ENCODE measurements at regions not wholly inside any gene's neighbourhood (a gene's known extent, or its start where the extent isn't known, plus 50 kb on each side); places are given as distances from the start of the nearest gene placed in this dataset.
A peak's percentile ranks its signal among the peaks of the same experiment; 100 is the strongest.

GRCh38 chr11:130526846-130527245, 78.4 kb downstream of the ADAMTS15 start:
- Mint-ChIP-seq H3K9me3 (ENCODE audit: unreplicated experiment) (no peaks in the 10 kb centered on the region), H3K36me3 (ENCODE audit: low read depth, unreplicated experiment) (no peaks in the 10 kb centered on the region), H3K4me3 (ENCODE audit: unreplicated experiment) (no peak overlapping the region), H3K4me1 (ENCODE audit: unreplicated experiment) (peaks cover 47% of the 10 kb centered on the region), H3K27me3 (ENCODE audit: unreplicated experiment) (peaks cover 6% of the 10 kb centered on the region), H3K27ac (ENCODE audit: unreplicated experiment) (no peak overlapping the region)
- TF ChIP-seq CTCF (IDR thresholded peaks at IDR 0.05; ENCODE audit: unreplicated experiment), result no peak
- DNase-seq (ENCODE audit: low spot score), result no peak

- peak; percentile 22 for DNase-seq (ENCODE audit: low spot score)
- Mint-ChIP-seq H3K4me1 (ENCODE audit: unreplicated experiment) (peaks cover 48% of the 10 kb centered on the region), H3K27me3 (ENCODE audit: unreplicated experiment) (peaks cover 6% of the 10 kb centered on the region), H3K36me3 (ENCODE audit: low read depth, unreplicated experiment) (no peaks in the 10 kb centered on the region), H3K27ac (ENCODE audit: unreplicated experiment) (peak overlapping the region; percentile 62), H3K9me3 (ENCODE audit: unreplicated experiment) (no peaks in the 10 kb centered on the region), H3K4me3 (ENCODE audit: unreplicated experiment) (no peak overlapping the region)
- no peak for TF ChIP-seq CTCF (IDR thresholded peaks at IDR 0.05; ENCODE audit: unreplicated experiment)
Observed at GRCh38 chr11:130527636-130528297, 79.3 kb downstream of the ADAMTS15 start.

GRCh38 chr11:130528298-130529261, 80.1 kb downstream of the ADAMTS15 start:
- H3K4me1 Mint-ChIP-seq (ENCODE audit: unreplicated experiment), result peaks cover 53% of the 10 kb centered on the region
- no peak for TF ChIP-seq CTCF (IDR thresholded peaks at IDR 0.05; ENCODE audit: unreplicated experiment)
- no peaks in the 10 kb centered on the region for H3K36me3 Mint-ChIP-seq (ENCODE audit: low read depth, unreplicated experiment)
- no peak for DNase-seq (ENCODE audit: low spot score)
- no peak overlapping the region for H3K4me3 Mint-ChIP-seq (ENCODE audit: unreplicated experiment)
- H3K27ac Mint-ChIP-seq (ENCODE audit: unreplicated experiment), result peak overlapping the region; percentile 62
- peaks cover 6% of the 10 kb centered on the region for H3K27me3 Mint-ChIP-seq (ENCODE audit: unreplicated experiment)
- no peaks in the 10 kb centered on the region for H3K9me3 Mint-ChIP-seq (ENCODE audit: unreplicated experiment)

- Mint-ChIP-seq H3K9me3 (ENCODE audit: unreplicated experiment) (no peaks in the 10 kb centered on the region), H3K27me3 (ENCODE audit: unreplicated experiment) (peaks cover 4% of the 10 kb centered on the region), H3K4me3 (ENCODE audit: unreplicated experiment) (no peak overlapping the region), H3K27ac (ENCODE audit: unreplicated experiment) (no peak overlapping the region), H3K36me3 (ENCODE audit: low read depth, unreplicated experiment) (no peaks in the 10 kb centered on the region), H3K4me1 (ENCODE audit: unreplicated experiment) (peaks cover 53% of the 10 kb centered on the region)
- TF ChIP-seq CTCF (IDR thresholded peaks at IDR 0.05; ENCODE audit: unreplicated experiment), result no peak
- no peak for DNase-seq (ENCODE audit: low spot score)
Observed at GRCh38 chr11:130529366-130529765, 80.9 kb downstream of the ADAMTS15 start.

- Mint-ChIP-seq H3K4me1 (ENCODE audit: unreplicated experiment) (peaks cover 44% of the 10 kb centered on the region), H3K9me3 (ENCODE audit: unreplicated experiment) (no peaks in the 10 kb centered on the region), H3K36me3 (ENCODE audit: low read depth, unreplicated experiment) (no peaks in the 10 kb centered on the region), H3K27me3 (ENCODE audit: unreplicated experiment) (peaks cover 1% of the 10 kb centered on the region), H3K27ac (ENCODE audit: unreplicated experiment) (no peak overlapping the region), H3K4me3 (ENCODE audit: unreplicated experiment) (no peak overlapping the region)
- no peak for TF ChIP-seq CTCF (IDR thresholded peaks at IDR 0.05; ENCODE audit: unreplicated experiment)
- DNase-seq (ENCODE audit: low spot score), result no peak
Observed at GRCh38 chr11:130531061-130531460, 82.6 kb downstream of the ADAMTS15 start.
